Activated T-cell treated with anti-CD3 and anti-CD28 coated beads, Interleukin-2, amount 50 U/mL, for 24 hours (primary cell): ENCODE measurements at regions not wholly inside any gene's neighbourhood (a gene's known extent, or its start where the extent isn't known, plus 50 kb on each side); places are given as distances from the start of the nearest gene placed in this dataset.

Experiments used
- DNase-seq: peaks from one replicate; pipeline ENCODE4 v3.0.0-alpha.2; 2020
- H3K27ac Mint-ChIP-seq: 2 replicates; pipeline ENCODE4 v1.8.0; 2020; ENCODE audit warnings: mild to moderate bottlenecking, mixed read lengths
- H3K27me3 Mint-ChIP-seq: 2 replicates; pipeline ENCODE4 v1.8.0; 2020; ENCODE audit warnings: mixed read lengths
- H3K36me3 Mint-ChIP-seq: 2 replicates; pipeline ENCODE4 v1.8.0; 2020; ENCODE audit warnings: low read depth, mixed read lengths
- H3K4me1 Mint-ChIP-seq: 2 replicates; pipeline ENCODE4 v1.8.0; 2020; ENCODE audit warnings: low read depth, mixed read lengths
- H3K4me3 Mint-ChIP-seq: 2 replicates; pipeline ENCODE4 v1.8.0; 2020; ENCODE audit warnings: mild to moderate bottlenecking, moderate library complexity, mixed read lengths
- H3K9me3 Mint-ChIP-seq: 2 replicates; pipeline ENCODE4 v1.8.0; 2020; ENCODE audit warnings: mixed read lengths

- H3K4me3 Mint-ChIP-seq = no peak overlapping the region
- H3K4me1 Mint-ChIP-seq = no peaks in the 10 kb centered on the region
- no peaks in the 10 kb centered on the region for H3K36me3 Mint-ChIP-seq
- DNase-seq = no peak
- no peak overlapping the region for H3K27ac Mint-ChIP-seq
- H3K9me3 Mint-ChIP-seq = peaks cover 11% of the 10 kb centered on the region
- no peaks in the 10 kb centered on the region for H3K27me3 Mint-ChIP-seq
These were observed 502.5 kb downstream of the GRXCR1 start for GRCh38 chr4:43394976-43395375.

- Mint-ChIP-seq H3K36me3 (no peaks in the 10 kb centered on the region), H3K4me1 (no peaks in the 10 kb centered on the region), H3K27me3 (no peaks in the 10 kb centered on the region), H3K27ac (no peak overlapping the region), H3K9me3 (peaks cover 7% of the 10 kb centered on the region), H3K4me3 (no peak overlapping the region)
- DNase-seq = no peak
These were observed 507.2 kb downstream of the GRXCR1 start for GRCh38 chr4:43399726-43400125.

GRCh38 chr4:43402393-43402792 is 509.9 kb downstream of the GRXCR1 start:
- Mint-ChIP-seq H3K4me1 (no peaks in the 10 kb centered on the region), H3K27me3 (no peaks in the 10 kb centered on the region), H3K4me3 (no peak overlapping the region), H3K27ac (no peak overlapping the region), H3K36me3 (no peaks in the 10 kb centered on the region), H3K9me3 (peaks cover 16% of the 10 kb centered on the region)
- DNase-seq = no peak

- no peak overlapping the region for H3K4me3 Mint-ChIP-seq
- no peaks in the 10 kb centered on the region for H3K4me1 Mint-ChIP-seq
- no peaks in the 10 kb centered on the region for H3K27me3 Mint-ChIP-seq
- DNase-seq = no peak
- H3K36me3 Mint-ChIP-seq = no peaks in the 10 kb centered on the region
- H3K9me3 Mint-ChIP-seq = peaks cover 35% of the 10 kb centered on the region
- H3K27ac Mint-ChIP-seq = no peak overlapping the region
These were observed 518.1 kb downstream of the GRXCR1 start for GRCh38 chr4:43410636-43411035.

- H3K27me3 Mint-ChIP-seq = no peaks in the 10 kb centered on the region
- no peak for DNase-seq
- peaks cover 34% of the 10 kb centered on the region for H3K9me3 Mint-ChIP-seq
- H3K27ac Mint-ChIP-seq = no peak overlapping the region
- H3K36me3 Mint-ChIP-seq = no peaks in the 10 kb centered on the region
- no peaks in the 10 kb centered on the region for H3K4me1 Mint-ChIP-seq
- no peak overlapping the region for H3K4me3 Mint-ChIP-seq
These were observed 518.7 kb downstream of the GRXCR1 start for GRCh38 chr4:43411226-43411625.

- no peak for DNase-seq
- Mint-ChIP-seq H3K9me3 (peaks cover 16% of the 10 kb centered on the region), H3K27me3 (no peaks in the 10 kb centered on the region), H3K4me3 (no peak overlapping the region), H3K4me1 (no peaks in the 10 kb centered on the region), H3K27ac (no peak overlapping the region), H3K36me3 (no peaks in the 10 kb centered on the region)
These were observed 530.8 kb downstream of the GRXCR1 start for GRCh38 chr4:43423276-43423675.

- H3K27ac Mint-ChIP-seq = no peak overlapping the region
- no peak overlapping the region for H3K4me3 Mint-ChIP-seq
- H3K9me3 Mint-ChIP-seq = peaks cover 12% of the 10 kb centered on the region
- H3K4me1 Mint-ChIP-seq = no peaks in the 10 kb centered on the region
- no peak for DNase-seq
- H3K36me3 Mint-ChIP-seq = no peaks in the 10 kb centered on the region
- H3K27me3 Mint-ChIP-seq = no peaks in the 10 kb centered on the region
These were observed 532.7 kb downstream of the GRXCR1 start for GRCh38 chr4:43425206-43425605.

- no peaks in the 10 kb centered on the region for H3K4me1 Mint-ChIP-seq
- no peaks in the 10 kb centered on the region for H3K36me3 Mint-ChIP-seq
- peaks cover 16% of the 10 kb centered on the region for H3K9me3 Mint-ChIP-seq
- no peak overlapping the region for H3K4me3 Mint-ChIP-seq
- H3K27me3 Mint-ChIP-seq = no peaks in the 10 kb centered on the region
- no peak overlapping the region for H3K27ac Mint-ChIP-seq
- no peak for DNase-seq
These were observed 542.8 kb downstream of the GRXCR1 start for GRCh38 chr4:43435291-43435690.

GRCh38 chr4:43452948-43453347 is 560.4 kb downstream of the GRXCR1 start:
- H3K4me1 Mint-ChIP-seq = no peaks in the 10 kb centered on the region
- no peak for DNase-seq
- no peak overlapping the region for H3K4me3 Mint-ChIP-seq
- no peak overlapping the region for H3K27ac Mint-ChIP-seq
- no peaks in the 10 kb centered on the region for H3K36me3 Mint-ChIP-seq
- H3K9me3 Mint-ChIP-seq = peaks cover 3% of the 10 kb centered on the region
- H3K27me3 Mint-ChIP-seq = no peaks in the 10 kb centered on the region

- Mint-ChIP-seq H3K9me3 (peaks cover 3% of the 10 kb centered on the region), H3K36me3 (no peaks in the 10 kb centered on the region), H3K27ac (no peak overlapping the region), H3K4me3 (no peak overlapping the region), H3K4me1 (no peaks in the 10 kb centered on the region), H3K27me3 (no peaks in the 10 kb centered on the region)
- no peak for DNase-seq
These were observed 563.9 kb downstream of the GRXCR1 start for GRCh38 chr4:43456383-43456782.

- no peaks in the 10 kb centered on the region for H3K4me1 Mint-ChIP-seq
- peaks cover 3% of the 10 kb centered on the region for H3K9me3 Mint-ChIP-seq
- no peak overlapping the region for H3K27ac Mint-ChIP-seq
- no peaks in the 10 kb centered on the region for H3K27me3 Mint-ChIP-seq
- no peak for DNase-seq
- no peak overlapping the region for H3K4me3 Mint-ChIP-seq
- no peaks in the 10 kb centered on the region for H3K36me3 Mint-ChIP-seq
These were observed 565.4 kb downstream of the GRXCR1 start for GRCh38 chr4:43457866-43458265.

GRCh38 chr4:43458293-43458692 is 565.8 kb downstream of the GRXCR1 start:
- peaks cover 3% of the 10 kb centered on the region for H3K9me3 Mint-ChIP-seq
- DNase-seq = no peak
- no peaks in the 10 kb centered on the region for H3K27me3 Mint-ChIP-seq
- no peaks in the 10 kb centered on the region for H3K4me1 Mint-ChIP-seq
- no peak overlapping the region for H3K27ac Mint-ChIP-seq
- H3K36me3 Mint-ChIP-seq = no peaks in the 10 kb centered on the region
- H3K4me3 Mint-ChIP-seq = no peak overlapping the region

GRCh38 chr4:43471950-43472349 is 579.4 kb downstream of the GRXCR1 start:
- H3K4me3 Mint-ChIP-seq = no peak overlapping the region

GRCh38 chr4:43481526-43481925 is 589.0 kb downstream of the GRXCR1 start:
- Mint-ChIP-seq H3K27ac (no peak overlapping the region), H3K27me3 (no peaks in the 10 kb centered on the region), H3K4me1 (no peaks in the 10 kb centered on the region), H3K9me3 (peaks cover 16% of the 10 kb centered on the region), H3K36me3 (no peaks in the 10 kb centered on the region), H3K4me3 (no peak overlapping the region)
- DNase-seq = no peak

More at GRCh38 chr4:43471950-43472349, 579.4 kb downstream of the GRXCR1 start:
- Mint-ChIP-seq H3K27me3 (no peaks in the 10 kb centered on the region), H3K9me3 (peaks cover 52% of the 10 kb centered on the region), H3K36me3 (no peaks in the 10 kb centered on the region), H3K27ac (no peak overlapping the region), H3K4me1 (no peaks in the 10 kb centered on the region)
- no peak for DNase-seq

GRCh38 chr4:43485196-43485595 is 592.7 kb downstream of the GRXCR1 start:
- Mint-ChIP-seq H3K9me3 (peaks cover 13% of the 10 kb centered on the region), H3K36me3 (no peaks in the 10 kb centered on the region), H3K27ac (no peak overlapping the region), H3K27me3 (no peaks in the 10 kb centered on the region), H3K4me3 (no peak overlapping the region), H3K4me1 (no peaks in the 10 kb centered on the region)
- DNase-seq = no peak

GRCh38 chr4:43496188-43496587 is 603.7 kb downstream of the GRXCR1 start:
- Mint-ChIP-seq H3K27ac (no peak overlapping the region), H3K27me3 (no peaks in the 10 kb centered on the region), H3K36me3 (no peaks in the 10 kb centered on the region), H3K4me1 (no peaks in the 10 kb centered on the region), H3K4me3 (no peak overlapping the region), H3K9me3 (peaks cover 4% of the 10 kb centered on the region)
- DNase-seq = no peak
